Subcutaneous abdominal adipose tissue (tissue), 5 donors: ENCODE measurements at regions not wholly inside any gene's neighbourhood (a gene's known extent, or its start where the extent isn't known, plus 50 kb on each side); places are given as distances from the start of the nearest gene placed in this dataset.

Source experiments
- H3K27ac ChIP-seq: one replicate; pipeline ENCODE4 v1.7.0; 2013; ENCODE audit warnings: low read depth, mild to moderate bottlenecking, inconsistent platforms, low read length, moderate library complexity
- H3K27me3 ChIP-seq, 5 donors: one replicate each; pipeline ENCODE4 v1.7.0; 2013; ENCODE audit warnings: low read length in 5 of 5, inconsistent platforms in 1 of 5; ENCODE audit not compliant: control insufficient read depth in 5 of 5, insufficient read depth in 4 of 5
- H3K36me3 ChIP-seq, 5 donors: one replicate each; pipeline ENCODE4 v1.7.0; 2013; ENCODE audit warnings: low read length in 5 of 5; ENCODE audit not compliant: control insufficient read depth in 5 of 5, insufficient read depth in 5 of 5
- H3K4me1 ChIP-seq, 5 donors: one replicate each; pipeline ENCODE4 v1.7.0; 2013; ENCODE audit warnings: low read length in 5 of 5, mild to moderate bottlenecking in 3 of 5, moderate library complexity in 1 of 5; ENCODE audit not compliant: control insufficient read depth in 5 of 5, insufficient read depth in 5 of 5
- H3K4me3 ChIP-seq, 5 donors: one replicate each; pipeline ENCODE4 v1.7.0; 2013; ENCODE audit warnings: low read length in 5 of 5, low read depth in 1 of 5
- H3K9ac ChIP-seq, 5 donors: one replicate each; pipeline ENCODE4 v1.7.0; 2013; ENCODE audit warnings: low read length in 5 of 5, mild to moderate bottlenecking in 4 of 5, moderate library complexity in 3 of 5
- H3K9me3 ChIP-seq, 5 donors: one replicate each; pipeline ENCODE4 v1.7.0; 2013; ENCODE audit warnings: low read length in 5 of 5; ENCODE audit not compliant: control insufficient read depth in 5 of 5
- donor health status: healthy.
- donor health status: healthy.
- donor health status: healthy.
- donor health status: healthy.
- donor health status: healthy.

DNA sequence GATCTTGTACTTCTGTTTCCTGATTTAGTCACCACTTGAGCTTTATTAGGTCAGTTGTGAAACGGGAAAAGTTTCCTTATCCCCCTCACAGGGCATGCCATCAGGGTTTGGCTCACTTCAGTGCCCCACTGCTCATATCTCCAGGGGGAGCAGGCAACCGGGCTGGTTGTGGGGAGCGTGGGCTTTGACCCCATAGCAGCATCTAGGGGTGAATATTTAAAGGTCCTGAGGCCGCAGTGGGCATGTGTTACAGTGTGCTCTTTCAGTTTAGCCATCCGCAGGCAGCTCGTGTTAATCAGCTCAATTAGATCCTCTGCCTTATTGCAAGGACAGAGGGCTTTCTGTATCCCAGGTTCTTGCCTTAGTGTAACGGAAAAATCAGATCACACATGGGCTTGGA, 71.9 kb downstream of the MRPL46 start:
- peaks cover 0 to 13% (median 0%) of the 10 kb centered on the region in 5 donors for H3K4me1 ChIP-seq
- no peak overlapping the region for H3K27ac ChIP-seq

GRCh38 chr15:88394553-88395145, 72.5 kb downstream of the MRPL46 start:
- Histone ChIP-seq H3K27ac (no peak overlapping the region), H3K4me1 (peaks cover 0 to 19% (median 0%) of the 10 kb centered on the region in 5 donors), H3K9ac (no peak overlapping the region), H3K36me3 (no peaks in the 10 kb centered on the region), H3K4me3 (no peak overlapping the region), H3K9me3 (no peaks in the 10 kb centered on the region), H3K27me3 (no peaks in the 10 kb centered on the region)

More for the DNA sequence above, 71.9 kb downstream of the MRPL46 start:
- H3K4me3 ChIP-seq: no peak overlapping the region
- no peaks in the 10 kb centered on the region for H3K36me3 ChIP-seq
- H3K9ac ChIP-seq: no peak overlapping the region
- H3K9me3 ChIP-seq: no peaks in the 10 kb centered on the region
- no peaks in the 10 kb centered on the region for H3K27me3 ChIP-seq

DNA sequence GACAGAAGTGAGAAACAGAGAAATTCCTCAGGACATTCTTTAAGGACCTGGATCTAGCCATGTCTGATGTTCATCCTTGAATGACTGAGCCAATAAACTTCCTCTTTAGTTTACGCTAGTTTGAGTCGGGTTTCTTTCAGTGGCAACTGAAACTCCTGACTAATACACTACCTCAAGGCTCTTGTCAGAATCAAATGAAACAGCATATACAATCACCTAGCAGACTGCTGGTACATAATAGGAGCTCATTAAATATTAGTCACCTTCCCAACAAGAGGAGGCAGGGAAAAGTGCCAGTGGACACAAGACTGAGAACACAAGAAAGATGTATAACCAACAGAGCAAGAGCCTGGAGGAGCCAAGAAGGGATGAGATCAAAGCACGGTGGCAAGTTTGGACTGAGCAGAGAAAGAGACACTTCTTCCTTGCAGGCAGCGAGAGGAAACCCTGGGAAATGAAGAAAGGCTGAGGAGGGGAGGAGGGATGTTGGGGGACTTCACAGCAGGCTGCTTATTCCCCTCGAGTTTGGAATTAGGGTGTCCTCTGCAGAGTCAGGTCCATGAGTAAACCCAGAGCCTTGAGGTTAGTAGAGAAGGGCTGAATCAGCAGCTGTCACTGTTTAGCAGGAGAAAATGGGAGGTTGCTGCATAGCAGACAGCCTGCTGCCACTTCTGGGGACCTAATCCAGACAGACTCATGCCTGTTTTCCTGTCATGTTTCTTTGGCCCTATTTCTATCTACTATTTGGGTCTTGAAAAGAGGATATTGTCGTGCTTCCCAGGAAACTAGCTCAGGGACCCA, 73.3 kb downstream of the MRPL46 start:
- no peaks in the 10 kb centered on the region for H3K27me3 ChIP-seq
- H3K4me3 ChIP-seq: no peak overlapping the region
- no peak overlapping the region for H3K9ac ChIP-seq
- no peak overlapping the region for H3K27ac ChIP-seq
- H3K9me3 ChIP-seq: no peaks in the 10 kb centered on the region
- peaks cover 0 to 20% (median 0%) of the 10 kb centered on the region in 5 donors for H3K4me1 ChIP-seq
- no peaks in the 10 kb centered on the region for H3K36me3 ChIP-seq

DNA sequence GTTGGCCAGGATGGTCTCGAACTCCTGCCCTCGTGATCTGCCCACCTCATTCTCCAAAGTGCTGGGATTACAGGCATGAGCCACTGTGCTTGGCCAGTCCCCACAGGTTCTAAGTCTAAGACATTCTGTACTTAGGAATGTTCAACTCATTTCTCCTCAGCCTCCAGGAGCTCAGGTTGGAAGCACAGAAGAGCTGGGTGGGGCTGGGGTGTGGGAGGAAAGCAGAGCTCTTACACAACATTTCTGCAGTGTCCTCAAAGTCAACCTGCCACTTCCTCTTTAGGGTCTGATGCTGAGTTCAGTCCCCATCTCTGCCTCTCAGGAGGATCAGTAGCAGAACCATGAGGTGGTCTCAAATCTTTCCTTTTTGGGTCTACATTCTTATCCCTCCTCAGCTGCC, 75.5 kb downstream of the MRPL46 start:
- H3K27ac ChIP-seq: no peak overlapping the region
- H3K27me3 ChIP-seq: no peaks in the 10 kb centered on the region
- no peaks in the 10 kb centered on the region for H3K36me3 ChIP-seq
- peaks cover 0 to 20% (median 0%) of the 10 kb centered on the region in 5 donors for H3K4me1 ChIP-seq
- H3K4me3 ChIP-seq: no peak overlapping the region
- no peak overlapping the region for H3K9ac ChIP-seq
- no peaks in the 10 kb centered on the region for H3K9me3 ChIP-seq

- H3K9me3 ChIP-seq: no peaks in the 10 kb centered on the region
- H3K9ac ChIP-seq: no peak overlapping the region
- H3K27me3 ChIP-seq: no peaks in the 10 kb centered on the region
- peaks cover 0 to 20% (median 0%) of the 10 kb centered on the region in 5 donors for H3K4me1 ChIP-seq
- no peaks in the 10 kb centered on the region for H3K36me3 ChIP-seq
- no peak overlapping the region for H3K27ac ChIP-seq
- no peak overlapping the region for H3K4me3 ChIP-seq
These were observed 76.2 kb downstream of the MRPL46 start for GRCh38 chr15:88391006-88391405.

DNA sequence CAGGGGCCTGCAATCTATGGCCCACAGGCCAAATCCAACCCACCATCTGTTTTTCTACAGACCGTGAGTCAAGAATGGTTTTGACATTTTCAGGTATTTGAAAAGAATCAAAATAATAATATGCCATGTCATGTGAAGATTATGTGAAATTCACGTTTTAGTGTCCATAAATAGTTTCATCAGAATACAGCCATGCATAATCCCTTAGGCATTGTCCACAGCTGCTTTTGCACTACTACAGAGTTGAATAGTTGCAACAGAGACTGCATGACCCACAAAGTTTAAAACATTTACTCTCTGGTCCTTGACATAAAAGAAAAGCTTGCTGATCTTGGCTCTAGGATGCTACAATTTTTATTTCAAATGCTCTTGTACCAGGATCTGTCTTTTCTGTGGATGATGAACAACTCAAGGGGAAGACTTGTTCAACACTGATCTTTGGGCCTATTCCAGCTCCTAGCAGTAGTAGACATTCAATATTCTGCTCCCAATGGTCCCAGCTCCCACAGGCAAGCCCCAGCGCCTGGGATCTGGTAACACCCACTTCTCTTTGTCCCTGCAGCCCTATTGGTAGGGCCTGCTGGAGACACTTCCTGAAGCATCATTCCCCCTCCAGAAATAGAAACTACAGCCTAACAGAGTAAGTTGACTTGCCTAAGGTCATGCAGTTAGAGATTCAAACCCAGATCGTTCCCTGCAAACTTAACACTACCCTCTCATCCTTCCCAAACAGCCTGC, 76.9 kb downstream of the MRPL46 start:
- Histone ChIP-seq H3K27me3 (no peaks in the 10 kb centered on the region), H3K9me3 (no peaks in the 10 kb centered on the region), H3K27ac (no peak overlapping the region), H3K4me3 (no peak overlapping the region), H3K36me3 (no peaks in the 10 kb centered on the region), H3K4me1 (peaks cover 0 to 19% (median 0%) of the 10 kb centered on the region in 5 donors), H3K9ac (no peak overlapping the region)

DNA sequence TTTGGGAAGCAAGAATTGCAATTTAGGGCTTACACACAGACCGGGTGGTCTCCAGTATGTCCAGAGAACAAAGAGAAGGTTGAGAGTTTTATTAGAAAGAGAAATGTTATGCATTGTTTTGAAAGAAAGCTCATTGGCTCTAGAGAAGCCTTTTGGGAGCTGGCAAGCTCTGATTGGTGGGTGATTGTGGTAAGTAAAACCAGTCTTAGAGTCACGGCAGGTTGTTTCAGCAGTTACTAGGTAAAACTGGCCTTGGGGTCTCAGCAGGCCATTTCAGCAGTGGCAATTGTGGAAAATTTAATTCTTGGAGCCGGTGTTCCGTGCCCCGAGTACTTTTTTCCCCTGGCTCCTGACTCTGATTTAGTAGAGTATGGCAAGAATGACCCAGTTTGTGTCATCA, 78.1 kb downstream of the MRPL46 start:
- H3K27ac ChIP-seq: no peak overlapping the region
- no peaks in the 10 kb centered on the region for H3K36me3 ChIP-seq
- no peak overlapping the region for H3K9ac ChIP-seq
- no peaks in the 10 kb centered on the region for H3K9me3 ChIP-seq
- peaks cover 0 to 11% (median 0%) of the 10 kb centered on the region in 5 donors for H3K4me1 ChIP-seq
- no peaks in the 10 kb centered on the region for H3K27me3 ChIP-seq
- no peak overlapping the region for H3K4me3 ChIP-seq

- Histone ChIP-seq H3K4me3 (no peak overlapping the region), H3K9me3 (no peaks in the 10 kb centered on the region), H3K27ac (no peak overlapping the region), H3K4me1 (peaks cover 0 to 14% (median 1%) of the 10 kb centered on the region in 5 donors), H3K36me3 (no peaks in the 10 kb centered on the region), H3K27me3 (no peaks in the 10 kb centered on the region), H3K9ac (no peak overlapping the region)
These were observed 78.5 kb downstream of the MRPL46 start for GRCh38 chr15:88388686-88389085.

DNA sequence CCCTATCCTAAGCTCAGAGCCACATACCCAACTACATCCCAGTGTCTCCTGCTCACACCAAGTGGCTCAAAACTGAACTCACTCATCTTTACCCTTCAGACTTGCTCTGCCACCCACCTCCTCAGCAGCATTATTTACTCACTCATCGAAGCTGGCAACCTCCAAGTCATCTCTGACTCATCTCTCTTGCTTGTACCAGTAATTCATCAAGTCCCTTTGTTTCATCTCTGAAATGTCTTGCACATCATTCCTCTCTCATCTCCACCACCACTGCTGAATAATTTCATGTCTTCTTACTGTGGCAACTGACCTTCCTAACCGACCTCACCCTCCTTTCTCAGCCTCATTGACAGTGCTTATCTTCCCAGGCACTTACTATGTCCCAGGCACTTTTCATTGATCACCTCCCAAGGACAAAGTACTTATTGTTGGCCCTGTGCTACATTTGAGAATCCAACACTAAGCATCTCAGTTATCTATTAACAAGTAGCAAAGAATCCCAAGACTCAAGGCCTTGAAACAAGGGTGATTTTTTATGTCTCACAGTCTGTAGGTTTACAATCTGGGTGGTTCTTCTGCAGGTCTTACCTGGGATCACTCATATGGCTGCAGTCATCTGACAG, 82.0 kb downstream of the MRPL46 start:
- Histone ChIP-seq H3K9me3 (no peaks in the 10 kb centered on the region), H3K27ac (no peak overlapping the region), H3K4me3 (no peak overlapping the region), H3K36me3 (no peaks in the 10 kb centered on the region), H3K4me1 (peaks cover 4 to 36% (median 23%) of the 10 kb centered on the region in 5 donors), H3K9ac (no peak overlapping the region), H3K27me3 (no peaks in the 10 kb centered on the region)
